Psoas muscle (tissue), 7 donors: ENCODE measurements at regions not wholly inside any gene's neighbourhood (a gene's known extent, or its start where the extent isn't known, plus 50 kb on each side); places are given as distances from the start of the nearest gene placed in this dataset.

Experiments used
- ATAC-seq, 4 donors: fragments of 200-7000 bp; cut with Tn5 transposase; one replicate each; pipeline ENCODE4 v1.9.1; 2020; ENCODE audit warnings: moderate library complexity in 3 of 4, mild to moderate bottlenecking in 2 of 4
- DNase-seq, 2 donors: peaks; one replicate each; pipeline ENCODE4 v3.0.0-alpha.2; 2020
- H3K27ac ChIP-seq: fragments of 200-600 bp; one replicate; pipeline ENCODE4 v1.8.0; 2022
- H3K27me3 ChIP-seq, 3 donors: fragments of 200-600 bp in 1 of 3; one replicate each; pipeline versions ENCODE4 v1.6.1 to v1.8.0; 2013 to 2022; ENCODE audit warnings: low read length in 2 of 3, mild to moderate bottlenecking in 2 of 3, moderate library complexity in 1 of 3; ENCODE audit not compliant: insufficient read depth in 3 of 3
- H3K36me3 ChIP-seq, 2 donors: fragments of 200-600 bp in 1 of 2; one replicate each; pipeline versions ENCODE4 v1.6.1 to v1.8.0; 2013 to 2022; ENCODE audit warnings: low read depth in 1 of 2, mild to moderate bottlenecking in 1 of 2, moderate library complexity in 1 of 2; ENCODE audit not compliant: insufficient read depth in 1 of 2
- H3K4me1 ChIP-seq: fragments of 200-600 bp; one replicate; pipeline ENCODE4 v1.8.0; 2022
- H3K4me3 ChIP-seq: fragments of 200-600 bp; one replicate; pipeline ENCODE4 v1.8.0; 2022; ENCODE audit warnings: mild to moderate bottlenecking
- H3K9me3 ChIP-seq: fragments of 200-600 bp; one replicate; pipeline ENCODE4 v1.8.0; 2022
- CTCF ChIP-seq: fragments of 200-600 bp; IDR thresholded peaks from one replicate; pipeline ENCODE4 v1.8.0; 2022; ENCODE audit warnings: antibody characterized with exemption
- whole genome bisulfite sequencing, 3 donors: extraction: QIAGEN DNeasy Blood & Tissue Kit; methylation state at CpG; one replicate each; pipeline versions ENCODE4 v1.1.6 to v1.1.7; 2013; 5-methylcytosine and 5-hydroxymethylcytosine counted together
- intact Hi-C, 2 donors: fragments of 100-400 bp; cut with DNase I; formaldehyde crosslinking; loops; one replicate each; pipeline versions ENCODE4 v1.11.0 to v1.14.2; 2022
- donor health status: healthy with polysubstance abuse.
- donor health status: DM: no; HTN: no; CAD: no; lungs with moderate emphysema.
- donor health status: Bipolar disorder and iron deficiency.
- donor health status: healthy.
- donor health status: DM: yes; HTN: yes; CAD: no.
- donor health status: DM: no; HTN: no; CAD: no.
- donor health status: DM: yes; HTN: yes; CAD: no.

GRCh38 chr10:80739963-80740715, 202.4 kb downstream of the SH2D4B start:
- Histone ChIP-seq H3K36me3 (no peaks in the 10 kb centered on the region), H3K4me1 (no peaks in the 10 kb centered on the region), H3K9me3 (no peaks in the 10 kb centered on the region), H3K27me3 (no peaks in the 10 kb centered on the region), H3K4me3 (no peak overlapping the region), H3K27ac (no peak overlapping the region)
- DNase-seq, result no peak
- ATAC-seq, result no peak
- 66 to 76% (median 68%) methylated on average over 18 of the region's 18 CpGs for WGBS, 3 donors
- no peak for TF ChIP-seq CTCF
- intact Hi-C loops, result no loop called here

GRCh38 chr10:80741278-80741677, 203.6 kb downstream of the SH2D4B start:
- no peaks in the 10 kb centered on the region for H3K27me3 ChIP-seq
- no peak overlapping the region for H3K4me3 ChIP-seq
- DNase-seq (no peak), ATAC-seq (no peak)
- H3K4me1 ChIP-seq, result no peaks in the 10 kb centered on the region
- no peaks in the 10 kb centered on the region for H3K9me3 ChIP-seq
- intact Hi-C loops, result no loop called here
- H3K36me3 ChIP-seq, result no peaks in the 10 kb centered on the region
- WGBS, 3 donors, result 79 to 84% (median 81%) methylated on average over 2 of the region's 2 CpGs
- H3K27ac ChIP-seq, result no peak overlapping the region
- no peak for TF ChIP-seq CTCF

- 93 to 96% (median 94%) methylated on average over 3 of the region's 3 CpGs for WGBS, 3 donors
- H3K9me3 ChIP-seq, result no peaks in the 10 kb centered on the region
- H3K36me3 ChIP-seq, result no peaks in the 10 kb centered on the region
- H3K27ac ChIP-seq, result no peak overlapping the region
- intact Hi-C loops, result no loop called here
- no peak overlapping the region for H3K4me3 ChIP-seq
- H3K4me1 ChIP-seq, result no peaks in the 10 kb centered on the region
- no peak for TF ChIP-seq CTCF
- ATAC-seq, result no peak
- H3K27me3 ChIP-seq, result no peaks in the 10 kb centered on the region
- no peak for DNase-seq
Measured at GRCh38 chr10:80750268-80750667, 212.6 kb downstream of the SH2D4B start.

GRCh38 chr10:80751940-80752339, 214.2 kb downstream of the SH2D4B start:
- 88 to 93% (median 91%) methylated on average over 1 of the region's 1 CpG for whole genome bisulfite sequencing, 3 donors
- H3K4me3 ChIP-seq, result no peak overlapping the region
- intact Hi-C loops, result no loop called here
- H3K4me1 ChIP-seq, result no peaks in the 10 kb centered on the region
- H3K36me3 ChIP-seq, result no peaks in the 10 kb centered on the region
- no peak overlapping the region for H3K27ac ChIP-seq
- H3K27me3 ChIP-seq, result no peaks in the 10 kb centered on the region
- H3K9me3 ChIP-seq, result no peaks in the 10 kb centered on the region
- ATAC-seq (no peak), DNase-seq (no peak)
- no peak for TF ChIP-seq CTCF

- ATAC-seq (no peak), DNase-seq (no peak)
- no peaks in the 10 kb centered on the region for H3K36me3 ChIP-seq
- TF ChIP-seq CTCF, result no peak
- H3K4me3 ChIP-seq, result no peak overlapping the region
- 45 to 68% (median 52%) methylated on average over 1 of the region's 1 CpG for WGBS, 3 donors
- no peaks in the 10 kb centered on the region for H3K9me3 ChIP-seq
- H3K27me3 ChIP-seq, result no peaks in the 10 kb centered on the region
- no peaks in the 10 kb centered on the region for H3K4me1 ChIP-seq
- H3K27ac ChIP-seq, result no peak overlapping the region
- intact Hi-C loops, result no loop called here
Measured at GRCh38 chr10:80753612-80754011, 215.9 kb downstream of the SH2D4B start.
